H9 (cell line): ENCODE measurements at regions not wholly inside any gene's neighbourhood (a gene's known extent, or its start where the extent isn't known, plus 50 kb on each side); places are given as distances from the start of the nearest gene placed in this dataset.
"Not testable (repeated sequence)": the region's sequence is repeated elsewhere in the genome, so short reads cannot be mapped to it uniquely, and the experiment has no call there.

ENCODE experiments used
- DNase-seq: peaks from one replicate; pipeline ENCODE4 v3.0.0-alpha.2; 2017
- H2AFZ ChIP-seq: one replicate; pipeline ENCODE4 v1.6.1; 2013; ENCODE audit warnings: mild to moderate bottlenecking, low read length, control low read depth, moderate library complexity
- H2AK5ac ChIP-seq: 2 replicates; pipeline ENCODE4 v1.6.1; 2013; ENCODE audit warnings: low read length, control low read depth, mixed read lengths; ENCODE audit not compliant: insufficient read length
- H2BK120ac ChIP-seq: one replicate; pipeline ENCODE4 v1.6.1; 2013; ENCODE audit warnings: low read depth, mild to moderate bottlenecking, low read length, control low read depth, inconsistent platforms; ENCODE audit not compliant: poor library complexity, severe bottlenecking
- H2BK12ac ChIP-seq: 2 replicates; pipeline ENCODE4 v1.6.1; 2013; ENCODE audit warnings: low read length, control low read depth, mixed read lengths, low read depth; ENCODE audit not compliant: insufficient read length
- H2BK15ac ChIP-seq: 2 replicates; pipeline ENCODE4 v1.6.1; 2013; ENCODE audit warnings: low read depth, low read length, control low read depth
- H2BK20ac ChIP-seq: one replicate; pipeline ENCODE4 v1.6.1; 2013; ENCODE audit warnings: low read depth, mild to moderate bottlenecking, low read length, control low read depth, inconsistent platforms; ENCODE audit not compliant: poor library complexity, severe bottlenecking
- H2BK5ac ChIP-seq: 2 replicates; pipeline ENCODE4 v1.6.1; 2013; ENCODE audit warnings: low read length, control low read depth, mixed read lengths; ENCODE audit not compliant: insufficient read length
- H3K14ac ChIP-seq: 2 replicates; pipeline ENCODE4 v1.6.1; 2013; ENCODE audit warnings: low read length, control low read depth; ENCODE audit not compliant: insufficient read depth
- H3K18ac ChIP-seq: 2 replicates; pipeline ENCODE4 v1.6.1; 2013; ENCODE audit warnings: low read depth, mild to moderate bottlenecking, mixed read lengths, low read length, control low read depth; ENCODE audit not compliant: insufficient read length
- H3K23ac ChIP-seq: 2 replicates; pipeline ENCODE4 v1.6.1; 2013; ENCODE audit warnings: low read length, control low read depth, mixed read lengths, low read depth; ENCODE audit not compliant: insufficient read length
- H3K23me2 ChIP-seq: 2 replicates; pipeline ENCODE4 v1.6.1; 2013; ENCODE audit warnings: low read depth, mild to moderate bottlenecking, mixed read lengths, low read length, control low read depth; ENCODE audit not compliant: insufficient read length, poor library complexity, severe bottlenecking
- H3K27ac ChIP-seq: 2 replicates; pipeline ENCODE4 v1.5.1; 2013; ENCODE audit warnings: low read length, control low read depth, mixed read lengths, low read depth; ENCODE audit not compliant: insufficient read length
- H3K27me3 ChIP-seq: 2 replicates; pipeline ENCODE4 v1.6.1; 2013; ENCODE audit warnings: low read length, control low read depth, inconsistent platforms; ENCODE audit not compliant: insufficient read depth
- H3K4ac ChIP-seq: 2 replicates; pipeline ENCODE4 v1.6.1; 2013; ENCODE audit warnings: low read depth, mild to moderate bottlenecking, control low read depth, inconsistent platforms, low read length, moderate library complexity
- H3K4me1 ChIP-seq: 2 replicates; pipeline ENCODE4 v1.6.1; 2013; ENCODE audit warnings: low read length, control low read depth, inconsistent platforms; ENCODE audit not compliant: insufficient read depth
- H3K4me2 ChIP-seq: 2 replicates; pipeline ENCODE4 v1.6.1; 2013; ENCODE audit warnings: low read length, control low read depth, mixed read lengths; ENCODE audit not compliant: insufficient read length, insufficient read depth
- H3K56ac ChIP-seq: 2 replicates; pipeline ENCODE4 v1.6.1; 2013; ENCODE audit warnings: low read depth, mild to moderate bottlenecking, mixed read lengths, low read length, control low read depth; ENCODE audit not compliant: insufficient read length
- H3K79me1 ChIP-seq: 2 replicates; pipeline ENCODE4 v1.6.1; 2013; ENCODE audit warnings: low read depth, mild to moderate bottlenecking, moderate library complexity, low read length, control low read depth, inconsistent platforms; ENCODE audit not compliant: insufficient read depth, poor library complexity, severe bottlenecking
- H3K79me2 ChIP-seq: 2 replicates; pipeline ENCODE4 v1.6.1; 2013; ENCODE audit warnings: low read length, control low read depth, inconsistent platforms; ENCODE audit not compliant: insufficient read depth
- H3K9ac ChIP-seq: 2 replicates; pipeline ENCODE4 v1.6.1; 2013; ENCODE audit warnings: low read length, control low read depth, mixed read lengths; ENCODE audit not compliant: insufficient read length; ENCODE audit errors: extremely low read depth
- H3K9me3 ChIP-seq: one replicate; pipeline ENCODE4 v1.6.1; 2013; ENCODE audit warnings: low read depth, low read length, inconsistent platforms; ENCODE audit not compliant: control insufficient read depth
- H3T11ph ChIP-seq: one replicate; pipeline ENCODE4 v1.6.1; 2013; ENCODE audit warnings: mild to moderate bottlenecking, low read length, control low read depth, inconsistent platforms
- H4K20me1 ChIP-seq: one replicate; pipeline ENCODE4 v1.6.1; 2013; ENCODE audit not compliant: control insufficient read depth, insufficient read length, insufficient read depth
- H4K5ac ChIP-seq: 2 replicates; pipeline ENCODE4 v1.6.1; 2013; ENCODE audit warnings: low read depth, mild to moderate bottlenecking, mixed read lengths, low read length, control low read depth; ENCODE audit not compliant: insufficient read length
- H4K8ac ChIP-seq: replicated peaks from 2 replicates; pipeline ENCODE4 v1.6.1; 2013; ENCODE audit warnings: low read length, control low read depth, mixed read lengths, low read depth; ENCODE audit not compliant: insufficient read length
- H4K91ac ChIP-seq: 2 replicates; pipeline ENCODE4 v1.6.1; 2013; ENCODE audit warnings: low read depth, mild to moderate bottlenecking, moderate library complexity, mixed read lengths, low read length, control low read depth; ENCODE audit not compliant: insufficient read length
- H3K27ac Mint-ChIP-seq, 3 experiments: 2 replicates in 2 of 3; 3 replicates in 1 of 3; pipeline ENCODE4 v1.8.0; 2020 to 2021; ENCODE audit warnings: mixed read lengths in 3 of 3, mild to moderate bottlenecking in 1 of 3, moderate library complexity in 1 of 3
- H3K27me3 Mint-ChIP-seq: 2 replicates; pipeline ENCODE4 v1.8.0; 2021; ENCODE audit warnings: low read depth, mild to moderate bottlenecking, moderate library complexity, mixed read lengths
- H3K36me3 Mint-ChIP-seq, 3 experiments: 2 replicates in 2 of 3; 3 replicates in 1 of 3; pipeline ENCODE4 v1.8.0; 2020 to 2021; ENCODE audit warnings: low read depth in 3 of 3, mixed read lengths in 3 of 3; ENCODE audit not compliant: insufficient read depth in 1 of 3
- H3K4me1 Mint-ChIP-seq, 2 experiments: 2 replicates each; pipeline ENCODE4 v1.8.0; 2020; ENCODE audit warnings: mixed read lengths in 2 of 2
- H3K4me3 Mint-ChIP-seq, 2 experiments: 2 replicates in 1 of 2; 3 replicates in 1 of 2; pipeline ENCODE4 v1.8.0; 2020 to 2021; ENCODE audit warnings: mild to moderate bottlenecking in 2 of 2, mixed read lengths in 2 of 2, moderate library complexity in 1 of 2
- H3K9me3 Mint-ChIP-seq, 2 experiments: 2 replicates in 1 of 2; 3 replicates in 1 of 2; pipeline ENCODE4 v1.8.0; 2020; ENCODE audit warnings: mild to moderate bottlenecking in 2 of 2, mixed read lengths in 2 of 2, moderate library complexity in 1 of 2
- CTCF ChIP-seq: fragments of 200-600 bp; sonication (generic); conservative IDR thresholded peaks from 3 replicates; pipeline ENCODE4 v1.8.0; 2021; ENCODE audit warnings: antibody characterized with exemption, mild to moderate bottlenecking
- WGBS: extraction: QIAGEN DNeasy Blood & Tissue Kit; methylation state at CpG from one replicate; pipeline ENCODE4 v1.1.7; 2013; ENCODE audit warnings: missing lambda C conversion rate, low lambda C conversion rate, mixed read lengths; ENCODE audit not compliant: insufficient read length; ENCODE audit errors: extremely low coverage; 5-methylcytosine and 5-hydroxymethylcytosine counted together

GRCh38 chr1:148254611-148255429 is 102.7 kb upstream of the NBPF11 start:
- not testable (repeated sequence) for H3K14ac ChIP-seq, H2BK5ac ChIP-seq, H2AFZ ChIP-seq, H3K27ac Mint-ChIP-seq, H2BK20ac ChIP-seq, H3K9me3 Mint-ChIP-seq, H3K56ac ChIP-seq, H4K20me1 ChIP-seq, H3K4me1 ChIP-seq, H3K18ac ChIP-seq, H3K36me3 Mint-ChIP-seq, H3T11ph ChIP-seq, H3K9me3 ChIP-seq, H3K4me3 Mint-ChIP-seq, H3K9ac ChIP-seq, H2BK120ac ChIP-seq, H2AK5ac ChIP-seq, H3K79me2 ChIP-seq, H3K79me1 ChIP-seq, H3K27me3 Mint-ChIP-seq, H3K27me3 ChIP-seq, H2BK12ac ChIP-seq, H3K4me1 Mint-ChIP-seq, H3K27ac ChIP-seq, H3K23me2 ChIP-seq, H4K8ac ChIP-seq, H4K5ac ChIP-seq, H2BK15ac ChIP-seq, H3K4ac ChIP-seq, H3K4me2 ChIP-seq, H3K23ac ChIP-seq, H4K91ac ChIP-seq
- DNase-seq: peak; percentile 64
- peak; percentile 84 for TF ChIP-seq CTCF
- WGBS: no CpG with 5 or more reads among the region's 16 CpGs

DNA sequence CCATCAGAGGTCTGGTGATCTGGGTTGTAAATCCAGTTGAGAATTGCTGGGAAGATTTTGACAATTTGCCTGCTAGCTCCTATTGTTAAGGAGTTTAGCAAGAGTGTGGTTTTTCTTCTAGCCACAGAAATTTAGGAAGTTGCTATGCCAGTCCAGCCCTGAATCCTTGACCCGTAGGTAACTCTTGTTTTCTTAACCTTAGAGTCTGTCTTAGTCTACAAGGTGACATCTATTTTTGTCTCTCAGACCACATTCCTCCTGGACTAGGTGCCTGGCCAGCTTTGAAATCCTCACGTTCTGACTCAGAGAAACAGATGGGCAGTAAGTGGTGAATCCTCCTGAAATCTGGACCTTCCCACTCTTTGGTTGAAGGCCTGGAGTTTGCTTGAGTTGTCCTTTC is 101.7 kb upstream of the NBPF11 start:
- H3K23ac ChIP-seq, H4K20me1 ChIP-seq, H2AFZ ChIP-seq, H3K27me3 Mint-ChIP-seq, H3K4me2 ChIP-seq, H3K4me1 Mint-ChIP-seq, H2BK15ac ChIP-seq, H4K5ac ChIP-seq, H3K56ac ChIP-seq, H3K27ac ChIP-seq, H4K91ac ChIP-seq, H3K23me2 ChIP-seq, H2BK12ac ChIP-seq, H2AK5ac ChIP-seq, H3K18ac ChIP-seq, H3T11ph ChIP-seq, H2BK5ac ChIP-seq, H3K4me3 Mint-ChIP-seq, H2BK120ac ChIP-seq, H3K4ac ChIP-seq, H3K27ac Mint-ChIP-seq, H3K36me3 Mint-ChIP-seq, H4K8ac ChIP-seq, H3K27me3 ChIP-seq, H3K4me1 ChIP-seq, H3K9me3 ChIP-seq, DNase-seq, H3K9ac ChIP-seq, H3K79me1 ChIP-seq, H3K79me2 ChIP-seq, H2BK20ac ChIP-seq, H3K14ac ChIP-seq, H3K9me3 Mint-ChIP-seq: not testable (repeated sequence)
- no CpG with 5 or more reads among the region's 2 CpGs for WGBS
